HCT116 (cell line): ENCODE measurements at regions not wholly inside any gene's neighbourhood (a gene's known extent, or its start where the extent isn't known, plus 50 kb on each side); places are given as distances from the start of the nearest gene placed in this dataset.

ENCODE experiments used
- ATAC-seq: fragments of 200-7000 bp; cut with Tn5 transposase; 2 replicates; pipeline ENCODE4 v1.9.1; 2020; ENCODE audit warnings: mild to moderate bottlenecking, moderate library complexity
- BruUV-seq: library from RNA; stranded (reverse); fragments of 400-500 nt; replicated peaks from 2 replicates; lab custom pipeline; 2021; lab: Mats Ljungman, UMichigan
- CTCF ChIA-PET: fragments of 300-600 bp; sonication (Branson Sonifier 250); formaldehyde crosslinking; loops from one replicate; lab custom pipeline; 2021; ENCODE audit warnings: antibody characterized with exemption; lab: Charles Lee
- POLR2A ChIA-PET: fragments of 300-600, 350-600 bp; sonication (Branson Sonifier 250); formaldehyde crosslinking; loops from one replicate; lab custom pipeline; 2021; ENCODE audit warnings: antibody characterized with exemption; lab: Charles Lee
- RAD21 ChIA-PET, 2 experiments: fragments of 300-600 bp; sonication (Branson Sonifier 250); formaldehyde crosslinking; loops; one replicate each; lab custom pipeline; 2023; ENCODE audit warnings: low total read pairs in 2 of 2; ENCODE audit not compliant: uncharacterized antibody in 2 of 2, unreplicated experiment in 2 of 2, low non-redundant PET in 1 of 2; lab: Charles Lee
- DNase-seq: peaks from one replicate; pipeline ENCODE4 v3.0.0-alpha.2; 2010; ENCODE audit warnings: low read depth, low spot score
- H2AFZ ChIP-seq: fragments of 200-600 bp; shearing (Covaris generic), sonication (generic); 2 replicates; pipeline ENCODE4 v1.6.1; 2017; ENCODE audit warnings: low read depth, mixed run types, mixed read lengths, antibody characterized with exemption, low read length; ENCODE audit not compliant: poor library complexity, severe bottlenecking
- H3K27ac ChIP-seq: 2 replicates; pipeline ENCODE4 v1.5.1; 2012; ENCODE audit warnings: low read depth, low read length
- H3K27me3 ChIP-seq: fragments of 200-600 bp; sonication (generic); 2 replicates; pipeline ENCODE4 v1.6.1; 2016; ENCODE audit warnings: mixed run types, low read length, mixed read lengths; ENCODE audit not compliant: insufficient read depth
- H3K36me3 ChIP-seq, 2 experiments: fragments of 200-500 bp in 1 of 2; fragments of 200-600 bp in 1 of 2; sonication (Bioruptor generic) in 1 of 2; sonication (generic) in 1 of 2; 2 replicates each; pipeline versions ENCODE4 v1.5.1 to v1.6.1; 2014 to 2016; ENCODE audit warnings: low read length in 2 of 2, inconsistent platforms in 1 of 2, mixed read lengths in 1 of 2, mixed run types in 1 of 2; ENCODE audit not compliant: insufficient read depth in 2 of 2, control insufficient read depth in 1 of 2
- H3K4me1 ChIP-seq, 2 experiments: fragments of 200-600 bp in 1 of 2; sonication (generic) in 1 of 2; 2 replicates each; pipeline versions ENCODE4 v1.5.1 to v1.6.1; 2012 to 2017; ENCODE audit warnings: low read length in 2 of 2, inconsistent platforms in 1 of 2, mild to moderate bottlenecking in 1 of 2, mixed read lengths in 1 of 2, mixed run types in 1 of 2, moderate library complexity in 1 of 2; ENCODE audit not compliant: insufficient read depth in 2 of 2, control insufficient read depth in 1 of 2
- H3K4me2 ChIP-seq: fragments of 200-600 bp; sonication (generic); 2 replicates; pipeline ENCODE4 v1.6.1; 2017; ENCODE audit warnings: mixed run types, low read length, mixed read lengths
- H3K4me3 ChIP-seq, 2 experiments: fragments of 200-600 bp in 1 of 2; sonication (generic) in 1 of 2; replicated peaks in 1 of 2; 2 replicates each; pipeline ENCODE4 v1.5.1; 2011 to 2016; ENCODE audit warnings: low read length in 2 of 2, control low read depth in 1 of 2, low read depth in 1 of 2, mild to moderate bottlenecking in 1 of 2, mixed read lengths in 1 of 2, mixed run types in 1 of 2
- H3K79me2 ChIP-seq: fragments of 200-600 bp; sonication (generic); 2 replicates; pipeline ENCODE4 v1.6.1; 2017; ENCODE audit warnings: mild to moderate bottlenecking, mixed run types, low read length, moderate library complexity, mixed read lengths; ENCODE audit not compliant: insufficient read depth
- H3K9ac ChIP-seq: fragments of 200-600 bp; sonication (generic); 2 replicates; pipeline ENCODE4 v1.6.1; 2016; ENCODE audit warnings: low read length, mixed read lengths
- H3K9me2 ChIP-seq: fragments of 200-600 bp; sonication (generic), shearing (Covaris generic); 2 replicates; pipeline ENCODE4 v1.6.1; 2017; ENCODE audit warnings: mixed run types, mild to moderate bottlenecking, moderate library complexity; ENCODE audit not compliant: insufficient read depth
- H3K9me3 ChIP-seq, 2 experiments: fragments of 200-500 bp in 1 of 2; fragments of 200-600 bp in 1 of 2; sonication (Bioruptor generic) in 1 of 2; sonication (generic) in 1 of 2; 2 replicates each; pipeline ENCODE4 v1.6.1; 2014 to 2017; ENCODE audit warnings: low read length in 2 of 2, mixed read lengths in 2 of 2, inconsistent platforms in 1 of 2, low read depth in 1 of 2, mild to moderate bottlenecking in 1 of 2, mixed run types in 1 of 2, moderate library complexity in 1 of 2; ENCODE audit not compliant: control insufficient read depth in 1 of 2, insufficient read depth in 1 of 2
- H4K20me1 ChIP-seq: fragments of 200-600 bp; sonication (generic), shearing (Covaris generic); 2 replicates; pipeline ENCODE4 v1.6.1; 2017; ENCODE audit warnings: mixed run types, mild to moderate bottlenecking, moderate library complexity; ENCODE audit not compliant: insufficient read depth
- CEBPB ChIP-seq: IDR thresholded peaks from 2 replicates; pipeline ENCODE4 v1.6.1; 2012; ENCODE audit warnings: low read depth
- EGR1 ChIP-seq: IDR thresholded peaks from 2 replicates; pipeline ENCODE4 v1.6.1; 2012; ENCODE audit warnings: low read depth
- EZH2phosphoT487 ChIP-seq: fragments of 200-600 bp; IDR thresholded peaks from 2 replicates; pipeline ENCODE4 v1.6.1; 2018; ENCODE audit warnings: antibody characterized with exemption, borderline replicate concordance
- JUND ChIP-seq: IDR thresholded peaks from 2 replicates; pipeline ENCODE4 v1.6.1; 2012
- POLR2AphosphoS5 ChIP-seq: IDR thresholded peaks from 2 replicates; pipeline ENCODE4 v1.6.1; 2011; ENCODE audit warnings: mild to moderate bottlenecking, low read depth, low read length, moderate library complexity
- RAD21 ChIP-seq: IDR thresholded peaks from 2 replicates; pipeline ENCODE4 v1.6.1; 2012; ENCODE audit warnings: low read depth, mild to moderate bottlenecking
- SIN3A ChIP-seq: IDR thresholded peaks from 2 replicates; pipeline ENCODE4 v1.6.1; 2012; ENCODE audit warnings: low read depth
- SP1 ChIP-seq: IDR thresholded peaks from 2 replicates; pipeline ENCODE4 v1.6.1; 2012; ENCODE audit warnings: low read depth
- SRF ChIP-seq: IDR thresholded peaks from 2 replicates; pipeline ENCODE4 v1.6.1; 2012; ENCODE audit warnings: low read depth
- ZFX ChIP-seq: fragments of 450-650 bp; IDR thresholded peaks from 2 replicates; pipeline ENCODE4 v1.6.1; 2017
- ZNF274 ChIP-seq: fragments of 200-500 bp; sonication (Bioruptor generic); IDR thresholded peaks from 2 replicates; pipeline ENCODE4 v1.6.1; 2014; ENCODE audit warnings: mild to moderate bottlenecking, low read depth, low read length, inconsistent platforms
- intact Hi-C: fragments of 100-400 bp; cut with micrococcal nuclease; formaldehyde crosslinking; loops from 2 replicates; pipeline ENCODE4 v1.10.0; 2022
- TF ChIP-seq, protein P1 (sequence below): IDR thresholded peaks from 2 replicates; pipeline ENCODE4 v1.6.1; 2011; ENCODE audit warnings: mild to moderate bottlenecking, low read length, moderate library complexity; ENCODE audit not compliant: insufficient replicate concordance; ENCODE audit errors: extremely low read depth
- TF ChIP-seq, protein P2 (sequence below): IDR thresholded peaks from 2 replicates; pipeline ENCODE4 v1.6.1; 2012
- TF ChIP-seq, protein P3 (sequence below): IDR thresholded peaks from 2 replicates; pipeline ENCODE4 v1.6.1; 2012; ENCODE audit warnings: low read depth
- TF ChIP-seq, protein P4 (sequence below), 3 experiments: fragments of 200-600 bp in 1 of 3; sonication (generic) in 1 of 3; IDR thresholded peaks in 2 of 3; conservative IDR thresholded peaks in 1 of 3; 2 replicates each; pipeline ENCODE4 v1.5.1; 2012 to 2017; ENCODE audit warnings: low read depth in 2 of 3, low read length in 2 of 3, antibody characterized with exemption in 1 of 3, borderline replicate concordance in 1 of 3, control low read depth in 1 of 3, mild to moderate bottlenecking in 1 of 3, mixed read lengths in 1 of 3, mixed run types in 1 of 3, moderate library complexity in 1 of 3; ENCODE audit not compliant: insufficient read depth in 1 of 3

DNA sequence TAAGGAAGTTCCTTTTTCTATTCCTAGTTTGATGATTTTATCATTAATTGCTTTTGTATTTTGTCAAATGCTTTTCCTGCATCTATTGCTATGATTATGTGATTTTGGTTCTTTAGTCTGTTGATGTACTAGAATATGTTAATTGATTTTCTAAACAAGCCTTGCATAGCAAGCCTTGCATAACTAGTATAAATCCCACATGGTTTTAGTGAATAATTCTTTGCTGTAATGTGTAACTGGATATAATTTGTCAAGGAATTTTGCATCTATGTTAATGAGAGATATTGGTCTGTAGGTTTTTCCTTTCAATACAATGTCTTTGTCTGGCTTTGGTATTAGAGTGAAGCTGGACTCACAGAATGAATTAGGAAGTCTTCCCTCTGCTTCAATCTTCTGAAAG is 460.2 kb downstream of the LTN1 start:
- no peaks in the 10 kb centered on the region for H3K27me3 ChIP-seq
- no TSS peak for BruUV-seq
- H3K4me3 ChIP-seq: no peak overlapping the region
- no peaks in the 10 kb centered on the region for H3K36me3 ChIP-seq
- intact Hi-C loops: no loop called here
- DNase-seq (no peak), ATAC-seq (no peak)
- peaks cover 8 to 38% of the 10 kb centered on the region in 2 experiments; a peak in 2 of 4 replicates for H3K9me3 ChIP-seq
- no peak overlapping the region for H3K9ac ChIP-seq
- H3K4me1 ChIP-seq: no peaks in the 10 kb centered on the region
- POLR2A ChIA-PET: no interaction called here
- no peaks in the 10 kb centered on the region for H3K9me2 ChIP-seq
- H4K20me1 ChIP-seq: no peaks in the 10 kb centered on the region
- H3K79me2 ChIP-seq: no peaks in the 10 kb centered on the region
- no peak overlapping the region for H2AFZ ChIP-seq
- CTCF ChIA-PET: no interaction called here
- no peak overlapping the region for H3K4me2 ChIP-seq
- TF ChIP-seq, protein P1, sequence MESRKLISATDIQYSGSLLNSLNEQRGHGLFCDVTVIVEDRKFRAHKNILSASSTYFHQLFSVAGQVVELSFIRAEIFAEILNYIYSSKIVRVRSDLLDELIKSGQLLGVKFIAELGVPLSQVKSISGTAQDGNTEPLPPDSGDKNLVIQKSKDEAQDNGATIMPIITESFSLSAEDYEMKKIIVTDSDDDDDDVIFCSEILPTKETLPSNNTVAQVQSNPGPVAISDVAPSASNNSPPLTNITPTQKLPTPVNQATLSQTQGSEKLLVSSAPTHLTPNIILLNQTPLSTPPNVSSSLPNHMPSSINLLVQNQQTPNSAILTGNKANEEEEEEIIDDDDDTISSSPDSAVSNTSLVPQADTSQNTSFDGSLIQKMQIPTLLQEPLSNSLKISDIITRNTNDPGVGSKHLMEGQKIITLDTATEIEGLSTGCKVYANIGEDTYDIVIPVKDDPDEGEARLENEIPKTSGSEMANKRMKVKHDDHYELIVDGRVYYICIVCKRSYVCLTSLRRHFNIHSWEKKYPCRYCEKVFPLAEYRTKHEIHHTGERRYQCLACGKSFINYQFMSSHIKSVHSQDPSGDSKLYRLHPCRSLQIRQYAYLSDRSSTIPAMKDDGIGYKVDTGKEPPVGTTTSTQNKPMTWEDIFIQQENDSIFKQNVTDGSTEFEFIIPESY: no peak
- no peak for TF ChIP-seq SIN3A
- no peak for TF ChIP-seq SRF
- TF ChIP-seq EZH2phosphoT487: no peak
- no peak for TF ChIP-seq POLR2AphosphoS5
- no peak overlapping the region for H3K27ac ChIP-seq
- RAD21 ChIA-PET: no interaction called here

DNA sequence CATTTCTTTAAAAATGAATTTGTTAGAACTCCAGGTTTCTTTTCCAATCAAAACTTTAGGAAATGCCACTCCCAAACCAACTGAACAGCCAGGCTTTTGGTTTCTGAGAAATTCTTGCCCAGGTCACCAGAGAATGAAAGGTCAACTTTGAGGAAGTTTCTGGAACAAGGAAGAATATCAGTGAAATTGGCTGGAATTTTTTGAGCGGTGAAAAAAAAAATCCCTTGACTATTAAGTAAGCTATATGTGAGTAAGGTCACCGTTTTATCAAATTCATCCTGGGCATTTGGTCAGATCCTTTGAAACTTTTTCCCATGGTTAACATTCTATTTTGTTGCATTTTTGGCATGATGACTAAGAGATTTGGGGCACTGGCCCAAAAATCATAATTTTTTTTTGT is 469.3 kb downstream of the LTN1 start:
- ChIA-PET CTCF (no interaction called here), RAD21 (no interaction called here), POLR2A (no interaction called here)
- Histone ChIP-seq H3K4me2 (no peak overlapping the region), H3K36me3 (no peaks in the 10 kb centered on the region), H3K9ac (no peak overlapping the region), H3K4me1 (no peaks in the 10 kb centered on the region), H3K27ac (no peak overlapping the region), H3K9me3 (peaks cover 7 to 30% of the 10 kb centered on the region in 2 experiments; a peak in 2 of 4 replicates), H2AFZ (no peak overlapping the region), H3K9me2 (no peaks in the 10 kb centered on the region), H3K4me3 (no peak overlapping the region), H3K27me3 (no peaks in the 10 kb centered on the region), H3K79me2 (no peaks in the 10 kb centered on the region), H4K20me1 (no peaks in the 10 kb centered on the region)
- ATAC-seq: no peak
- intact Hi-C loops: no loop called here
- no TSS peak for BruUV-seq
- DNase-seq: no peak
- no peak for TF ChIP-seq POLR2AphosphoS5
- TF ChIP-seq ZFX: no peak
- TF ChIP-seq, protein P2, sequence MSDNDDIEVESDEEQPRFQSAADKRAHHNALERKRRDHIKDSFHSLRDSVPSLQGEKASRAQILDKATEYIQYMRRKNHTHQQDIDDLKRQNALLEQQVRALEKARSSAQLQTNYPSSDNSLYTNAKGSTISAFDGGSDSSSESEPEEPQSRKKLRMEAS: no peak
- TF ChIP-seq, protein P3, sequence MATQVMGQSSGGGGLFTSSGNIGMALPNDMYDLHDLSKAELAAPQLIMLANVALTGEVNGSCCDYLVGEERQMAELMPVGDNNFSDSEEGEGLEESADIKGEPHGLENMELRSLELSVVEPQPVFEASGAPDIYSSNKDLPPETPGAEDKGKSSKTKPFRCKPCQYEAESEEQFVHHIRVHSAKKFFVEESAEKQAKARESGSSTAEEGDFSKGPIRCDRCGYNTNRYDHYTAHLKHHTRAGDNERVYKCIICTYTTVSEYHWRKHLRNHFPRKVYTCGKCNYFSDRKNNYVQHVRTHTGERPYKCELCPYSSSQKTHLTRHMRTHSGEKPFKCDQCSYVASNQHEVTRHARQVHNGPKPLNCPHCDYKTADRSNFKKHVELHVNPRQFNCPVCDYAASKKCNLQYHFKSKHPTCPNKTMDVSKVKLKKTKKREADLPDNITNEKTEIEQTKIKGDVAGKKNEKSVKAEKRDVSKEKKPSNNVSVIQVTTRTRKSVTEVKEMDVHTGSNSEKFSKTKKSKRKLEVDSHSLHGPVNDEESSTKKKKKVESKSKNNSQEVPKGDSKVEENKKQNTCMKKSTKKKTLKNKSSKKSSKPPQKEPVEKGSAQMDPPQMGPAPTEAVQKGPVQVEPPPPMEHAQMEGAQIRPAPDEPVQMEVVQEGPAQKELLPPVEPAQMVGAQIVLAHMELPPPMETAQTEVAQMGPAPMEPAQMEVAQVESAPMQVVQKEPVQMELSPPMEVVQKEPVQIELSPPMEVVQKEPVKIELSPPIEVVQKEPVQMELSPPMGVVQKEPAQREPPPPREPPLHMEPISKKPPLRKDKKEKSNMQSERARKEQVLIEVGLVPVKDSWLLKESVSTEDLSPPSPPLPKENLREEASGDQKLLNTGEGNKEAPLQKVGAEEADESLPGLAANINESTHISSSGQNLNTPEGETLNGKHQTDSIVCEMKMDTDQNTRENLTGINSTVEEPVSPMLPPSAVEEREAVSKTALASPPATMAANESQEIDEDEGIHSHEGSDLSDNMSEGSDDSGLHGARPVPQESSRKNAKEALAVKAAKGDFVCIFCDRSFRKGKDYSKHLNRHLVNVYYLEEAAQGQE: no peak
- TF ChIP-seq CEBPB: no peak
- no peak for TF ChIP-seq ZNF274
- no peak for TF ChIP-seq EGR1
- TF ChIP-seq SP1: no peak
- TF ChIP-seq JUND: no peak
- TF ChIP-seq, protein P4, sequence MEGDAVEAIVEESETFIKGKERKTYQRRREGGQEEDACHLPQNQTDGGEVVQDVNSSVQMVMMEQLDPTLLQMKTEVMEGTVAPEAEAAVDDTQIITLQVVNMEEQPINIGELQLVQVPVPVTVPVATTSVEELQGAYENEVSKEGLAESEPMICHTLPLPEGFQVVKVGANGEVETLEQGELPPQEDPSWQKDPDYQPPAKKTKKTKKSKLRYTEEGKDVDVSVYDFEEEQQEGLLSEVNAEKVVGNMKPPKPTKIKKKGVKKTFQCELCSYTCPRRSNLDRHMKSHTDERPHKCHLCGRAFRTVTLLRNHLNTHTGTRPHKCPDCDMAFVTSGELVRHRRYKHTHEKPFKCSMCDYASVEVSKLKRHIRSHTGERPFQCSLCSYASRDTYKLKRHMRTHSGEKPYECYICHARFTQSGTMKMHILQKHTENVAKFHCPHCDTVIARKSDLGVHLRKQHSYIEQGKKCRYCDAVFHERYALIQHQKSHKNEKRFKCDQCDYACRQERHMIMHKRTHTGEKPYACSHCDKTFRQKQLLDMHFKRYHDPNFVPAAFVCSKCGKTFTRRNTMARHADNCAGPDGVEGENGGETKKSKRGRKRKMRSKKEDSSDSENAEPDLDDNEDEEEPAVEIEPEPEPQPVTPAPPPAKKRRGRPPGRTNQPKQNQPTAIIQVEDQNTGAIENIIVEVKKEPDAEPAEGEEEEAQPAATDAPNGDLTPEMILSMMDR (IDR thresholded peaks at IDR 0.05 in 2 of 3, conservative IDR thresholded peaks at IDR 0.05 in 1 of 3; ENCODE audit: borderline replicate concordance in 1 of 3, insufficient read depth in 1 of 3, low read depth in 2 of 3, low read length in 2 of 3): no peak
- TF ChIP-seq RAD21: no peak
